PC-3 (cell line): ENCODE measurements at regions not wholly inside any gene's neighbourhood (a gene's known extent, or its start where the extent isn't known, plus 50 kb on each side); places are given as distances from the start of the nearest gene placed in this dataset.
"Not testable (repeated sequence)": the region's sequence is repeated elsewhere in the genome, so short reads cannot be mapped to it uniquely, and the experiment has no call there.

ENCODE experiments used
- ATAC-seq: fragments of 200-7000 bp; cut with Tn5 transposase; 2 replicates; pipeline ENCODE4 v1.9.1; 2020; ENCODE audit warnings: mild to moderate bottlenecking, moderate library complexity
- BruUV-seq: library from RNA; stranded (reverse); fragments of 400-500 nt; replicated peaks from 2 replicates; lab custom pipeline; 2021; lab: Mats Ljungman, UMichigan
- CTCF ChIA-PET: fragments of 300-600 bp; sonication (Branson Sonifier 250); formaldehyde crosslinking; loops from one replicate; lab custom pipeline; 2022; ENCODE audit warnings: antibody characterized with exemption; lab: Charles Lee
- POLR2A ChIA-PET: fragments of 300-600 bp; sonication (Branson Sonifier 250); formaldehyde crosslinking; loops from one replicate; lab custom pipeline; 2022; ENCODE audit warnings: antibody characterized with exemption; ENCODE audit not compliant: unreplicated experiment; lab: Charles Lee
- DNase-seq: peaks from one replicate; pipeline ENCODE4 v3.0.0-alpha.2; 2015
- H2AFZ ChIP-seq: fragments of 300-600 bp; sonication (generic); 2 replicates; pipeline ENCODE4 v1.6.0; 2016; ENCODE audit warnings: antibody characterized with exemption, low read length
- H3F3A ChIP-seq: fragments of 300-600 bp; sonication (generic); one replicate; pipeline ENCODE4 v1.6.0; 2017; ENCODE audit warnings: antibody characterized with exemption, low read length, control low read depth, mild to moderate bottlenecking; ENCODE audit not compliant: unreplicated experiment
- H3K27ac ChIP-seq: fragments of 300-600 bp; sonication (generic); 2 replicates; pipeline ENCODE4 v1.5.1; 2016; ENCODE audit warnings: mild to moderate bottlenecking, low read length
- H3K27me3 ChIP-seq: fragments of 300-600 bp; sonication (generic); 2 replicates; pipeline ENCODE4 v1.6.1; 2016; ENCODE audit warnings: low read length, mixed read lengths
- H3K36me3 ChIP-seq: fragments of 300-600 bp; sonication (generic); 2 replicates; pipeline ENCODE4 v1.6.1; 2016; ENCODE audit warnings: low read depth, mixed run types, low read length, mixed read lengths
- H3K4me1 ChIP-seq: fragments of 300-600 bp; sonication (generic); 2 replicates; pipeline ENCODE4 v1.5.1; 2016; ENCODE audit warnings: low read length; ENCODE audit not compliant: insufficient read depth
- H3K4me2 ChIP-seq: fragments of 300-600 bp; sonication (generic); 2 replicates; pipeline ENCODE4 v1.6.0; 2016; ENCODE audit warnings: low read length
- H3K4me3 ChIP-seq: fragments of 300-600 bp; sonication (generic); 2 replicates; pipeline ENCODE4 v1.5.1; 2016; ENCODE audit warnings: mild to moderate bottlenecking, low read length, mixed read lengths
- H3K79me2 ChIP-seq: fragments of 300-600 bp; sonication (generic); 2 replicates; pipeline ENCODE4 v1.6.1; 2017; ENCODE audit warnings: low read length, mixed read lengths
- H3K9ac ChIP-seq: fragments of 300-600 bp; sonication (generic); 2 replicates; pipeline ENCODE4 v1.6.0; 2016; ENCODE audit warnings: mild to moderate bottlenecking, low read length
- H3K9me2 ChIP-seq: fragments of 300-600 bp; sonication (generic); replicated peaks from 2 replicates; pipeline ENCODE4 v1.6.1; 2016; ENCODE audit warnings: mixed run types, low read length, mixed read lengths
- H3K9me3 ChIP-seq: fragments of 300-600 bp; sonication (generic); 2 replicates; pipeline ENCODE4 v1.6.1; 2016; ENCODE audit warnings: low read length, mixed read lengths
- H4K20me1 ChIP-seq: fragments of 300-600 bp; sonication (generic); 2 replicates; pipeline ENCODE4 v1.6.1; 2016; ENCODE audit warnings: low read length, mixed read lengths
- EZH2 ChIP-seq: fragments of 300-600 bp; sonication (generic); IDR thresholded peaks from one replicate; pipeline ENCODE4 v1.6.1; 2017; ENCODE audit warnings: antibody characterized with exemption, mild to moderate bottlenecking, low read length; ENCODE audit not compliant: unreplicated experiment
- EZH2phosphoT487 ChIP-seq: fragments of 300-600 bp; sonication (generic); IDR thresholded peaks from 2 replicates; pipeline ENCODE4 v1.6.1; 2018; ENCODE audit warnings: mild to moderate bottlenecking, antibody characterized with exemption, low read length, borderline replicate concordance
- intact Hi-C: fragments of 100-400 bp; cut with micrococcal nuclease; formaldehyde crosslinking; loops from 2 replicates; pipeline ENCODE4 v1.9.0; 2023
- TF ChIP-seq, protein P1 (sequence below): fragments of 300-600 bp; sonication (generic); conservative IDR thresholded peaks from 2 replicates; pipeline ENCODE4 v1.5.1; 2017; ENCODE audit warnings: antibody characterized with exemption, low read depth, mild to moderate bottlenecking, low read length

DNA sequence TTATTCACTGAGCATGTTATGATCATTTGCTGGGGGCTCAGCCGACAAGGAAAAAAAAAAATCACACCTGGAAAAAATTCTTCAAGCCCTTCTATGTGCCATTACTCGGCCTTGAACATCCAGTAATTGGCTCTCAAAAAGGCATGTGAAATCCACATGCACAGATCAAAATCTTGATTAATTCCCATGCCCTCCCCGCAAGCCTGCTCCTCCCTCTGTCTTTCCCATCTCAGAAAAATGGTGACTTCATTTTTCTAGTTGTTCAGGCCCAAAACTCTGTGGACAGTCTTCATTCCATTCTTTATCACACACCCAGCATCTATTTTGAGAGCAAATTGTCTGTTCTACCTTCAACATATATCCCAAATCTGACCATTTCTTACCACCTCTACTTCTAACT is 91.2 kb upstream of the FRMD4A start:
- no peaks in the 10 kb centered on the region for H3K36me3 ChIP-seq
- no peak for ATAC-seq
- no peaks in the 10 kb centered on the region for H3K27me3 ChIP-seq
- no peaks in the 10 kb centered on the region for H3K79me2 ChIP-seq
- no peak overlapping the region for H3K9ac ChIP-seq
- intact Hi-C loops = no loop called here
- TF ChIP-seq EZH2 (no peak), EZH2phosphoT487 (no peak)
- TF ChIP-seq, protein P1, sequence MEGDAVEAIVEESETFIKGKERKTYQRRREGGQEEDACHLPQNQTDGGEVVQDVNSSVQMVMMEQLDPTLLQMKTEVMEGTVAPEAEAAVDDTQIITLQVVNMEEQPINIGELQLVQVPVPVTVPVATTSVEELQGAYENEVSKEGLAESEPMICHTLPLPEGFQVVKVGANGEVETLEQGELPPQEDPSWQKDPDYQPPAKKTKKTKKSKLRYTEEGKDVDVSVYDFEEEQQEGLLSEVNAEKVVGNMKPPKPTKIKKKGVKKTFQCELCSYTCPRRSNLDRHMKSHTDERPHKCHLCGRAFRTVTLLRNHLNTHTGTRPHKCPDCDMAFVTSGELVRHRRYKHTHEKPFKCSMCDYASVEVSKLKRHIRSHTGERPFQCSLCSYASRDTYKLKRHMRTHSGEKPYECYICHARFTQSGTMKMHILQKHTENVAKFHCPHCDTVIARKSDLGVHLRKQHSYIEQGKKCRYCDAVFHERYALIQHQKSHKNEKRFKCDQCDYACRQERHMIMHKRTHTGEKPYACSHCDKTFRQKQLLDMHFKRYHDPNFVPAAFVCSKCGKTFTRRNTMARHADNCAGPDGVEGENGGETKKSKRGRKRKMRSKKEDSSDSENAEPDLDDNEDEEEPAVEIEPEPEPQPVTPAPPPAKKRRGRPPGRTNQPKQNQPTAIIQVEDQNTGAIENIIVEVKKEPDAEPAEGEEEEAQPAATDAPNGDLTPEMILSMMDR = no peak
- no peak overlapping the region for H2AFZ ChIP-seq
- H3K9me2 ChIP-seq = no peaks in the 10 kb centered on the region
- H3K4me1 ChIP-seq = no peaks in the 10 kb centered on the region
- H3F3A ChIP-seq = no peaks in the 10 kb centered on the region
- no TSS peak for BruUV-seq
- H3K4me2 ChIP-seq = no peak overlapping the region
- no peak overlapping the region for H3K27ac ChIP-seq
- no peak overlapping the region for H3K4me3 ChIP-seq
- CTCF ChIA-PET = no interaction called here
- H4K20me1 ChIP-seq = no peaks in the 10 kb centered on the region
- no peaks in the 10 kb centered on the region for H3K9me3 ChIP-seq
- POLR2A ChIA-PET = no interaction called here
- DNase-seq = no peak

DNA sequence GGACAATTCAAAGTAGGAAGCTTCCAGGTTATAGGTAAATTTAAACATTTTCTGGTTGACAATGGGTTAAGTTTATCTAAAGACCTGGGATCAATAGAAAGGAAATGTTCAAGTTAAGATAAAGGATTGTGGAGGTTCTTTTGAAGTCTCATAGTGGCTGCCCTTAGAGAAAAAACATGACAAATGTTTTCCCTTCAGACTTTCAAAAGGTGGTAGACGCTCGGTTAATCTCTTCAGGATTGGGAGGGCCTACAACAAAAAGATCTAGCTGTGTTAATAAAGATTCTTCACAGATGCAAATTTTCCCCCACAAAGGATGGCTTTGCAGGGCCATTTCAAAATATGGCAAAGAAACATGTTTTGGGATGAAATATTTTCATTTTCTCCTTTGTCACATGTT is 86.6 kb upstream of the FRMD4A start:
- H3K4me3 ChIP-seq, H2AFZ ChIP-seq, H3K79me2 ChIP-seq, intact Hi-C loops, H3K27me3 ChIP-seq, H4K20me1 ChIP-seq, H3K36me3 ChIP-seq, H3K9ac ChIP-seq, H3K4me1 ChIP-seq, POLR2A ChIA-PET, BruUV-seq, DNase-seq, H3K9me3 ChIP-seq, CTCF ChIA-PET, ATAC-seq, H3K4me2 ChIP-seq, H3K27ac ChIP-seq, H3K9me2 ChIP-seq, H3F3A ChIP-seq: not testable (repeated sequence)

DNA sequence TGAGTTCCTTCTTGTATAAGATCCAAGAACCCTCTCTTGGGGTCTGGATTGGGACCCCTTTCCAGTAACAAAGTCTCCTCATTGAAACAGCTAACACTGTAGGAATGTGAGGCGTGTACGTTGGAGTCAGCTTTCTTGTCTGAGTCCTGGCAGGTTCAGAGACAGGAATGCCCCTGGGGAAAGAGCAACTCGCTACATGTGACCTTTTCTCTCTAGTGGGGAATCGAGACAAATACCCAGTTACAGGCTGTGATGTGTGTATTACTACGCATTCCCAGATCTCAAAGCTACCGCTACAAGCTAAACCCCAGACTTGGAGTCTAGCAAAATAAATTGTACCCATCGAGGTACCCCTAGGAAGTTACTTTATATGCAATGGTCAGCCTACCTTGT is 85.6 kb upstream of the FRMD4A start:
- no peak for DNase-seq
- Histone ChIP-seq H4K20me1 (no peaks in the 10 kb centered on the region), H3K9me3 (no peaks in the 10 kb centered on the region), H3K4me1 (no peaks in the 10 kb centered on the region), H3K36me3 (no peaks in the 10 kb centered on the region), H3K4me3 (no peak overlapping the region), H3K9ac (no peak overlapping the region), H3K79me2 (no peaks in the 10 kb centered on the region), H3K27me3 (0 out of 2 replicates have a peak, but pooled peaks cover 4% of the 10 kb centered on the region), H3F3A (no peaks in the 10 kb centered on the region), H3K4me2 (no peak overlapping the region), H3K27ac (no peak overlapping the region), H2AFZ (no peak overlapping the region), H3K9me2 (no peaks in the 10 kb centered on the region)
- ChIA-PET CTCF (no interaction called here), POLR2A (no interaction called here)
- ATAC-seq = no peak
- TF ChIP-seq, protein P1 = no peak
- TF ChIP-seq EZH2phosphoT487 (no peak), EZH2 (no peak)
- intact Hi-C loops = no loop called here
- no TSS peak for BruUV-seq
